ENCODE measurements at regions not wholly inside any gene's neighbourhood (a gene's known extent, or its start where the extent isn't known, plus 50 kb on each side); places are given as distances from the start of the nearest gene placed in this dataset.

DNA sequence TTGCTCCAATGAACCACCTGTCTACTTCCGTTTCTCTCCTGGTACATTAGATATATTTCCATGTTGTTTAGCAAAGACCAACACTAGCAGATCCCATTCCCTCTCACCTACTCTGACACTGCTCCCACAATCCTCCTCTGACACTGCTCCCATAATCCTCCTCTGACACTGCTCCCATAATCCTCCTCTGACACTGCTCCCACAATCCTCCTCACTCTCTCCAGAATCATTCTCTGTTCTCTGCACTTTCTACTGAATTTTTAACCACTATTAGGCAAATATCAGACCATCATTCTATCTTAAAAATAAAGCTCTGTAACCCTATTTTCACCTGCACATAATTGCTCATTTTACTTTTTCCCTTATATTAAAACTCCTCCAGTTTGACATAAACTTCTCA is 578.5 kb upstream of the PCDH20 start:
- no peak for DNase-seq (ENCODE audit: low spot score)
- in situ Hi-C loops (cut with MboI; ENCODE audit: low pct_unique_long_range_greater_than_20kb, low sequenced_read_pairs, unreplicated experiment), result no loop called here
- TF ChIP-seq CTCF (IDR thresholded peaks at IDR 0.05; ENCODE audit: extremely low read depth, insufficient read depth, missing control alignments), result no peak

DNA sequence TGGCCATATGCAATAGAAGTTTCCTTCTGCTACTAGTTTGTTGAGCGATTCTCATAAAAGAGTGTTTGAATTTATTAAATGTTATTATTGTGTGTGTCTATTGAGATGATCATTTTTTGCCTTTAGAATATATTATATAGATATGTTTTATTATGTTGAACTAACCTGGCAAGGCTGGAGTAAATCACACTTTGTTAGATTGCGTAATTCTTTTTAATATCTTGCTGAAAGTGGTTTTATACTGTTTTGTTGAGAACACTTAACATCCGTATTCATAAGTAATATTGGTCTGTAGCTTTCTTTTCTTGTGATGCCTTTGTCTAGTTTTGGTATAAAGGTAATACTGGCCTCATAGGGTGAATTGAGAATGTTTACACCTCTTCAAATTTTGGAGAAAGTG is 574.3 kb upstream of the PCDH20 start:
- in situ Hi-C loops (cut with MboI; ENCODE audit: low pct_unique_long_range_greater_than_20kb, low sequenced_read_pairs, unreplicated experiment), result no loop called here
- no peak for DNase-seq (ENCODE audit: low spot score)
- TF ChIP-seq CTCF (IDR thresholded peaks at IDR 0.05; ENCODE audit: extremely low read depth, insufficient read depth, missing control alignments), result no peak

DNA sequence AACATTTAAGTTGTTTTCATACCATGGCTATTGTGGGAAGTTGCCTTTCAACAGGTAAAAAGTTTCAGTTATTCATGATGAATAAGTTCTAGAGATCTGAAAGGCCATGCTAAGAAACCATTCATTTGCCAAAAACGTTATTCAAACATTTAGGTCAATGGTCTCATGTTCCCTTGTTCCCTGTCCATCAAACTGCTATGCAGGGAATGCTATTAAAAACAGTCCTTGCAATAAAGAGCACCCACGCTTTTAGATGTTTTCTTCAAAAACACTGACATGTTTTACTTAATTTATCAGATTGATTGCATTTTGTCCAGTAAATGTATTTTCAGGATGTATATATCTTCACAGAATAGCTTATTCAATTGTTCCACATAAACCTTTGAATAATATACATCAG is 573.2 kb upstream of the PCDH20 start:
- in situ Hi-C loops (cut with MboI; ENCODE audit: low pct_unique_long_range_greater_than_20kb, low sequenced_read_pairs, unreplicated experiment), result no loop called here
- TF ChIP-seq CTCF (IDR thresholded peaks at IDR 0.05; ENCODE audit: extremely low read depth, insufficient read depth, missing control alignments), result no peak
- DNase-seq (ENCODE audit: low spot score), result no peak

GRCh38 chr13:61975001-61975400 is 559.4 kb upstream of the PCDH20 start:
- DNase-seq (ENCODE audit: low spot score), result no peak
- in situ Hi-C loops (cut with MboI; ENCODE audit: low pct_unique_long_range_greater_than_20kb, low sequenced_read_pairs, unreplicated experiment), result no loop called here
- TF ChIP-seq CTCF (IDR thresholded peaks at IDR 0.05; ENCODE audit: extremely low read depth, insufficient read depth, missing control alignments), result no peak

GRCh38 chr13:61965756-61966155 is 550.1 kb upstream of the PCDH20 start:
- no peak for TF ChIP-seq CTCF (IDR thresholded peaks at IDR 0.05; ENCODE audit: extremely low read depth, insufficient read depth, missing control alignments)
- no peak for DNase-seq (ENCODE audit: low spot score)
- in situ Hi-C loops (cut with MboI; ENCODE audit: low pct_unique_long_range_greater_than_20kb, low sequenced_read_pairs, unreplicated experiment), result no loop called here

GRCh38 chr13:61960981-61961380 is 545.3 kb upstream of the PCDH20 start:
- in situ Hi-C loops (cut with MboI; ENCODE audit: low pct_unique_long_range_greater_than_20kb, low sequenced_read_pairs, unreplicated experiment), result no loop called here
- no peak for DNase-seq (ENCODE audit: low spot score)
- no peak for TF ChIP-seq CTCF (IDR thresholded peaks at IDR 0.05; ENCODE audit: extremely low read depth, insufficient read depth, missing control alignments)

- DNase-seq (ENCODE audit: low spot score), result no peak
- peak; percentile 28 for TF ChIP-seq CTCF (IDR thresholded peaks at IDR 0.05; ENCODE audit: extremely low read depth, insufficient read depth, missing control alignments)
- in situ Hi-C loops (cut with MboI; ENCODE audit: low pct_unique_long_range_greater_than_20kb, low sequenced_read_pairs, unreplicated experiment), result no loop called here
Measured at GRCh38 chr13:61954092-61954491, 538.4 kb upstream of the PCDH20 start.

Data from GM13977 (cell line).